Breast epithelium (tissue), 4 donors: ENCODE measurements at regions not wholly inside any gene's neighbourhood (a gene's known extent, or its start where the extent isn't known, plus 50 kb on each side); places are given as distances from the start of the nearest gene placed in this dataset.
"Not testable (repeated sequence)": the region's sequence is repeated elsewhere in the genome, so short reads cannot be mapped to it uniquely, and the experiment has no call there.

Source experiments
- DNase-seq, 2 donors: peaks; one replicate each; pipeline ENCODE4 v3.0.0-alpha.2; 2019; ENCODE audit warnings: low spot score in 2 of 2
- H3K27ac ChIP-seq, 2 donors: fragments of 200-600 bp; sonication (generic) in 1 of 2; one replicate each; pipeline ENCODE4 v1.5.1; 2016 to 2019; ENCODE audit warnings: mild to moderate bottlenecking in 1 of 2
- H3K27me3 ChIP-seq, 2 donors: fragments of 200-600 bp; sonication (generic) in 1 of 2; one replicate each; pipeline versions ENCODE4 v1.5.1 to v1.6.0; 2017 to 2019; ENCODE audit warnings: control low read depth in 1 of 2, mild to moderate bottlenecking in 1 of 2
- H3K36me3 ChIP-seq: fragments of 200-600 bp; one replicate; pipeline ENCODE4 v1.5.1; 2019
- H3K4me1 ChIP-seq, 2 donors: fragments of 200-600 bp; sonication (generic); one replicate each; pipeline ENCODE4 v1.5.1; 2016 to 2019; ENCODE audit warnings: control low read depth in 1 of 2
- H3K4me3 ChIP-seq, 3 donors: fragments of 200-600 bp; sonication (generic); 1 replicate in 2 of 3; 2 replicates in 1 of 3; pipeline ENCODE4 v1.5.1; 2016 to 2019; ENCODE audit warnings: mild to moderate bottlenecking in 3 of 3, moderate library complexity in 2 of 3
- H3K9me3 ChIP-seq, 2 donors: fragments of 200-600 bp; sonication (generic) in 1 of 2; one replicate each; pipeline ENCODE4 v1.5.1; 2016 to 2019; ENCODE audit warnings: control low read depth in 1 of 2
- CTCF ChIP-seq, 3 donors: fragments of 450-650 bp; IDR thresholded peaks; one replicate each; pipeline ENCODE4 v1.5.1; 2016 to 2017; ENCODE audit warnings: antibody characterized with exemption in 3 of 3, mild to moderate bottlenecking in 3 of 3, moderate library complexity in 3 of 3
- POLR2A ChIP-seq: fragments of 450-650 bp; IDR thresholded peaks from one replicate; pipeline ENCODE4 v1.6.1; 2016; ENCODE audit warnings: antibody characterized with exemption, mild to moderate bottlenecking, moderate library complexity
- POLR2AphosphoS5 ChIP-seq, 3 donors: sonication (generic); formaldehyde crosslinking; IDR thresholded peaks; one replicate each; pipeline ENCODE4 v1.6.1; 2017; ENCODE audit warnings: antibody characterized with exemption in 3 of 3
- intact Hi-C: fragments of 100-400 bp; cut with DNase I; formaldehyde crosslinking; loops from one replicate; pipeline ENCODE4 v1.15.1; 2023; ENCODE audit warnings: low total_unique reads

- Histone ChIP-seq H3K27me3 (no peaks in the 10 kb centered on the region), H3K27ac (no peak overlapping the region), H3K4me1 (no peaks in the 10 kb centered on the region), H3K36me3 (no peaks in the 10 kb centered on the region), H3K4me3 (no peak overlapping the region), H3K9me3 (no peaks in the 10 kb centered on the region)
- TF ChIP-seq POLR2A, result no peak
- TF ChIP-seq POLR2AphosphoS5 (IDR thresholded peaks at IDR 0.05), result no peak
- TF ChIP-seq CTCF (IDR thresholded peaks at IDR 0.05), result no peak
- intact Hi-C loops, result no loop called here
- DNase-seq, result peak in 1 of 2 donors; percentile 21
These were observed 329.3 kb downstream of the GBA3 start for GRCh38 chr4:23022032-23022431.

- no peak for TF ChIP-seq POLR2AphosphoS5 (IDR thresholded peaks at IDR 0.05)
- TF ChIP-seq CTCF (IDR thresholded peaks at IDR 0.05), result no peak
- TF ChIP-seq POLR2A, result no peak
- H3K9me3 ChIP-seq, result no peaks in the 10 kb centered on the region
- H3K27me3 ChIP-seq, result no peaks in the 10 kb centered on the region
- H3K4me1 ChIP-seq, result no peaks in the 10 kb centered on the region
- no peak overlapping the region for H3K4me3 ChIP-seq
- intact Hi-C loops, result no loop called here
- no peak for DNase-seq
- no peaks in the 10 kb centered on the region for H3K36me3 ChIP-seq
- H3K27ac ChIP-seq, result no peak overlapping the region
These were observed 328.3 kb downstream of the GBA3 start for GRCh38 chr4:23021040-23021439.

- H3K27ac ChIP-seq, H3K4me1 ChIP-seq, DNase-seq, H3K36me3 ChIP-seq, intact Hi-C loops, H3K4me3 ChIP-seq, H3K9me3 ChIP-seq, H3K27me3 ChIP-seq: not testable (repeated sequence)
These were observed 327.7 kb downstream of the GBA3 start for GRCh38 chr4:23020399-23020798.

GRCh38 chr4:23016981-23017380 is 324.2 kb downstream of the GBA3 start:
- DNase-seq, result no peak
- TF ChIP-seq CTCF (IDR thresholded peaks at IDR 0.05), result no peak
- TF ChIP-seq POLR2A, result no peak
- TF ChIP-seq POLR2AphosphoS5 (IDR thresholded peaks at IDR 0.05), result no peak
- no peak overlapping the region for H3K4me3 ChIP-seq
- H3K36me3 ChIP-seq, result no peaks in the 10 kb centered on the region
- no peaks in the 10 kb centered on the region for H3K4me1 ChIP-seq
- intact Hi-C loops, result no loop called here
- H3K27ac ChIP-seq, result no peak overlapping the region
- H3K9me3 ChIP-seq, result no peaks in the 10 kb centered on the region
- H3K27me3 ChIP-seq, result no peaks in the 10 kb centered on the region

- Histone ChIP-seq H3K9me3 (no peaks in the 10 kb centered on the region), H3K36me3 (no peaks in the 10 kb centered on the region), H3K27ac (no peak overlapping the region), H3K4me3 (no peak overlapping the region), H3K4me1 (no peaks in the 10 kb centered on the region), H3K27me3 (no peaks in the 10 kb centered on the region)
- intact Hi-C loops, result no loop called here
- TF ChIP-seq CTCF (IDR thresholded peaks at IDR 0.05) (no peak), POLR2A (no peak), POLR2AphosphoS5 (IDR thresholded peaks at IDR 0.05) (no peak)
- DNase-seq, result no peak
These were observed 323.1 kb downstream of the GBA3 start for GRCh38 chr4:23015821-23016220.

DNA sequence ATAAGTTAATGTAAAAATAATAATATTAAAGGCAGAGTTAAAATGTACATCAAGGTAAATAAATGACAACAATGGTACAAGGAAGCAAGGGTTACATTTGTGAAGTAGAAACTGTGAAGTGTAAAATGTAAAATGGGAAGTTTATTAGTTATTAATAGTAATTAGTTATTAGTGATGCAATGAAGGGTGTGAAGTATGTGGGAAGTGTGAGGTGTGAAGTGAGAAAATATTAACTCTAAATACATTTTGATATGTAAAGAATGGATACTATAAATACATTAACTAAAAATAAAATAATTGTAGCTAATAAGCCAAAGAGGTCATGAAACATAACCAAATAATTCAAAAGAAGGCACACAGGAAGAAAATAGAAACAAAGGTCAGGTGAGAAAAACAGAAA is 316.4 kb downstream of the GBA3 start:
- Histone ChIP-seq H3K36me3 (no peaks in the 10 kb centered on the region), H3K4me3 (no peak overlapping the region), H3K27ac (no peak overlapping the region), H3K4me1 (no peaks in the 10 kb centered on the region), H3K27me3 (no peaks in the 10 kb centered on the region), H3K9me3 (peaks cover 6 to 7% of the 10 kb centered on the region in 2 donors)
- no peak for DNase-seq
- intact Hi-C loops, result no loop called here
- TF ChIP-seq POLR2AphosphoS5 (IDR thresholded peaks at IDR 0.05) (no peak), CTCF (IDR thresholded peaks at IDR 0.05) (no peak), POLR2A (no peak)
